CD14-positive monocyte (primary cell): ENCODE measurements at regions not wholly inside any gene's neighbourhood (a gene's known extent, or its start where the extent isn't known, plus 50 kb on each side); places are given as distances from the start of the nearest gene placed in this dataset.

Experiments
- DNase-seq, 3 donors: peaks; one replicate each; pipeline ENCODE4 v3.0.0-alpha.2; 2011 to 2022
- H2AFZ ChIP-seq: 2 replicates; pipeline ENCODE4 v1.6.0; 2012; ENCODE audit warnings: mild to moderate bottlenecking, low read depth, low read length, inconsistent platforms; ENCODE audit not compliant: insufficient read depth, poor library complexity, severe bottlenecking
- H3K27ac ChIP-seq, 2 donors: 1 replicate in 1 of 2; 2 replicates in 1 of 2; pipeline ENCODE4 v1.5.1; 2012 to 2013; ENCODE audit warnings: low read length in 2 of 2, control low read depth in 1 of 2, inconsistent platforms in 1 of 2, low read depth in 1 of 2, mild to moderate bottlenecking in 1 of 2
- H3K27me3 ChIP-seq, 2 donors: one replicate each; pipeline versions ENCODE4 v1.6.0 to v1.6.1; 2011 to 2013; ENCODE audit warnings: low read length in 2 of 2; ENCODE audit not compliant: control insufficient read depth in 2 of 2, insufficient read depth in 2 of 2
- H3K36me3 ChIP-seq, 2 donors: replicated peaks in 1 of 2; 1 replicate in 1 of 2; 2 replicates in 1 of 2; pipeline versions ENCODE4 v1.5.1 to v1.6.1; 2012 to 2013; ENCODE audit warnings: low read length in 2 of 2, control low read depth in 1 of 2, inconsistent platforms in 1 of 2, mild to moderate bottlenecking in 1 of 2; ENCODE audit not compliant: insufficient read depth in 2 of 2, control insufficient read depth in 1 of 2
- H3K4me1 ChIP-seq, 2 donors: 1 replicate in 1 of 2; 2 replicates in 1 of 2; pipeline versions ENCODE4 v1.5.1 to v1.6.1; 2012 to 2013; ENCODE audit warnings: low read length in 2 of 2, control low read depth in 1 of 2, inconsistent platforms in 1 of 2, mild to moderate bottlenecking in 1 of 2, moderate library complexity in 1 of 2; ENCODE audit not compliant: insufficient read depth in 2 of 2, control insufficient read depth in 1 of 2
- H3K4me2 ChIP-seq: replicated peaks from 2 replicates; pipeline ENCODE3; 2012; ENCODE audit warnings: low read length, moderate library complexity, mild to moderate bottlenecking; ENCODE audit not compliant: poor library complexity, severe bottlenecking; ENCODE audit errors: extremely low read depth
- H3K4me3 ChIP-seq, 3 experiments: fragments of 200-600 bp in 1 of 3; sonication (generic) in 1 of 3; replicated peaks in 1 of 3; 1 replicate in 2 of 3; 2 replicates in 1 of 3; pipeline ENCODE4 v1.5.1; 2011 to 2013; ENCODE audit warnings: low read length in 3 of 3, mild to moderate bottlenecking in 3 of 3, control low read depth in 2 of 3, low read depth in 2 of 3, inconsistent platforms in 1 of 3, moderate library complexity in 1 of 3
- H3K79me2 ChIP-seq: 2 replicates; pipeline ENCODE4 v1.6.0; 2012; ENCODE audit warnings: mild to moderate bottlenecking, control low read depth, inconsistent platforms, low read length, moderate library complexity; ENCODE audit not compliant: insufficient read depth
- H3K9ac ChIP-seq: 2 replicates; pipeline ENCODE4 v1.6.0; 2017; ENCODE audit warnings: low read length, mild to moderate bottlenecking; ENCODE audit not compliant: insufficient read depth, poor library complexity, severe bottlenecking
- H3K9me3 ChIP-seq, 2 donors: replicated peaks in 1 of 2; 1 replicate in 1 of 2; 2 replicates in 1 of 2; pipeline versions ENCODE4 v1.5.1 to v1.6.1; 2012 to 2013; ENCODE audit warnings: low read length in 2 of 2, control low read depth in 1 of 2; ENCODE audit not compliant: control insufficient read depth in 1 of 2, insufficient read depth in 1 of 2
- H4K20me1 ChIP-seq: 2 replicates; pipeline ENCODE4 v1.6.0; 2012; ENCODE audit warnings: mild to moderate bottlenecking, low read length, control low read depth, moderate library complexity; ENCODE audit not compliant: insufficient read depth
- H3K27ac Mint-ChIP-seq, 7 donors: one replicate each; pipeline ENCODE4 v1.8.0; 2020; ENCODE audit warnings: mild to moderate bottlenecking in 7 of 7, mixed read lengths in 7 of 7, moderate library complexity in 6 of 7, inconsistent platforms in 2 of 7
- H3K27me3 Mint-ChIP-seq, 3 donors: one replicate each; pipeline ENCODE4 v1.8.0; 2021 to 2022; ENCODE audit warnings: low read depth in 3 of 3, mild to moderate bottlenecking in 3 of 3, mixed read lengths in 3 of 3, moderate library complexity in 3 of 3, inconsistent platforms in 1 of 3
- H3K36me3 Mint-ChIP-seq, 2 donors: one replicate each; pipeline ENCODE4 v1.8.0; 2020; ENCODE audit warnings: mixed read lengths in 2 of 2, inconsistent platforms in 1 of 2, mild to moderate bottlenecking in 1 of 2
- H3K4me1 Mint-ChIP-seq: one replicate; pipeline ENCODE4 v1.8.0; 2020; ENCODE audit warnings: mild to moderate bottlenecking, mixed read lengths
- H3K4me3 Mint-ChIP-seq, 2 donors: one replicate each; pipeline ENCODE4 v1.8.0; 2020; ENCODE audit warnings: mild to moderate bottlenecking in 2 of 2, mixed read lengths in 2 of 2, moderate library complexity in 1 of 2
- H3K9me3 Mint-ChIP-seq, 7 donors: one replicate each; pipeline ENCODE4 v1.8.0; 2020 to 2022; ENCODE audit warnings: mixed read lengths in 7 of 7, mild to moderate bottlenecking in 6 of 7, moderate library complexity in 6 of 7, inconsistent platforms in 2 of 7
- WGBS: methylation state at CpG from one replicate; pipeline ENCODE4 v1.1.5; 2013; ENCODE audit warnings: missing lambda C conversion rate; ENCODE audit not compliant: insufficient coverage; 5-methylcytosine and 5-hydroxymethylcytosine counted together
- intact Hi-C, 2 donors: fragments of 100-400 bp; cut with micrococcal nuclease; formaldehyde crosslinking; loops; one replicate each; pipeline versions ENCODE4 v1.15.0 to v1.15.1; 2023
- TF ChIP-seq, protein P1 (sequence below): fragments of 200-600 bp; IDR thresholded peaks from one replicate; pipeline ENCODE4 v1.8.0; 2022; ENCODE audit warnings: antibody characterized with exemption, mild to moderate bottlenecking

DNA sequence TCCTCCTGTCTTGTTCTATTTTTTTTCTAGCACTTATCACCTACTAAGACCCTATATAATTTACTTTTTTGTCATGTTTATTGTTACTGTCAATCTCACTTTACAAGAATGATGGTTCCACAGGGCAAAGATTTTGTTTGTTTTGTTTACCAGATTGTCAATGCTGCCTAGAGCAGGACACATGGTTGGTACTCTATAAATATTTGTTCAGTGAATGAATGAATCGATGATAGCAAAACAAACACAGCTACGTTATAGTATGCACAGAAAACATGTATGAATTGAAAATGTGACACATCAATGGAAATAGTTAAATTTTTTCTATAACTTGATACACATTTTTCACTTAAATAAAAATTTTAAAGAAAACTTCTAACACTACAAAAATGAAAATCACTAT lies 67.1 kb upstream of the KRR1 start:
- Histone ChIP-seq H3K4me1 (no peaks in the 10 kb centered on the region), H3K9ac (no peak overlapping the region), H3K9me3 (no peaks in the 10 kb centered on the region), H4K20me1 (no peaks in the 10 kb centered on the region), H3K36me3 (no peaks in the 10 kb centered on the region), H3K4me2 (no peak overlapping the region), H3K27me3 (no peaks in the 10 kb centered on the region), H3K27ac (no peak overlapping the region), H3K79me2 (no peaks in the 10 kb centered on the region), H2AFZ (no peak overlapping the region), H3K4me3 (no peak overlapping the region)
- H3K4me3 Mint-ChIP-seq: no peak overlapping the region
- H3K27me3 Mint-ChIP-seq: peaks cover 0 to 2% (median 0%) of the 10 kb centered on the region in 3 donors
- intact Hi-C loops: no loop called here
- no peaks in the 10 kb centered on the region for H3K4me1 Mint-ChIP-seq
- no peak overlapping the region for H3K27ac Mint-ChIP-seq
- no peaks in the 10 kb centered on the region for H3K36me3 Mint-ChIP-seq
- peaks cover 0 to 2% (median 0%) of the 10 kb centered on the region in 7 donors for H3K9me3 Mint-ChIP-seq
- no peak for DNase-seq
- TF ChIP-seq, protein P1, sequence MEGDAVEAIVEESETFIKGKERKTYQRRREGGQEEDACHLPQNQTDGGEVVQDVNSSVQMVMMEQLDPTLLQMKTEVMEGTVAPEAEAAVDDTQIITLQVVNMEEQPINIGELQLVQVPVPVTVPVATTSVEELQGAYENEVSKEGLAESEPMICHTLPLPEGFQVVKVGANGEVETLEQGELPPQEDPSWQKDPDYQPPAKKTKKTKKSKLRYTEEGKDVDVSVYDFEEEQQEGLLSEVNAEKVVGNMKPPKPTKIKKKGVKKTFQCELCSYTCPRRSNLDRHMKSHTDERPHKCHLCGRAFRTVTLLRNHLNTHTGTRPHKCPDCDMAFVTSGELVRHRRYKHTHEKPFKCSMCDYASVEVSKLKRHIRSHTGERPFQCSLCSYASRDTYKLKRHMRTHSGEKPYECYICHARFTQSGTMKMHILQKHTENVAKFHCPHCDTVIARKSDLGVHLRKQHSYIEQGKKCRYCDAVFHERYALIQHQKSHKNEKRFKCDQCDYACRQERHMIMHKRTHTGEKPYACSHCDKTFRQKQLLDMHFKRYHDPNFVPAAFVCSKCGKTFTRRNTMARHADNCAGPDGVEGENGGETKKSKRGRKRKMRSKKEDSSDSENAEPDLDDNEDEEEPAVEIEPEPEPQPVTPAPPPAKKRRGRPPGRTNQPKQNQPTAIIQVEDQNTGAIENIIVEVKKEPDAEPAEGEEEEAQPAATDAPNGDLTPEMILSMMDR: no peak
- WGBS: no CpG with 5 or more reads among the region's 2 CpGs

DNA sequence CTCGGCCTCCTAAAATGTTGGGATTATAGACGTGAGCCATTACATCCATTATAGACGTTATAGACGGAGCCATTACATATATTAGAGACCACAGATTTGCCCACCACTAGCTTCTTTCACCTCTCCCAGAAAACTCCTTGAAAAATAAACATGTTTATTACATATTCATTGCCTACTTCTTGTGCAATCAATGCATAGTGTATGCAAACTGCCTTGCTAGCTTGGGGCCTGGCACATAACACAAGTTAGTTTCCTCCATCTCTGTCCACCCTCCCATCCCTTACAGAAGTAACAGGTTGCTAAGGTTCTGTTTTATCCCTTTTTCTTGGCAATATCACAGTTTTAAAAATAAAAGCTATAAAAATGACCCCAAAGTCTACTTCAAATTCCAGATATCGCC lies 66.4 kb upstream of the KRR1 start:
- WGBS: 94% methylated on average over 4 of the region's 5 CpGs
- H3K9me3 Mint-ChIP-seq: peaks cover 0 to 2% (median 0%) of the 10 kb centered on the region in 7 donors
- H3K27me3 ChIP-seq: no peaks in the 10 kb centered on the region
- H2AFZ ChIP-seq: no peak overlapping the region
- no peak overlapping the region for H3K27ac Mint-ChIP-seq
- peaks cover 0 to 3% (median 0%) of the 10 kb centered on the region in 3 donors for H3K27me3 Mint-ChIP-seq
- H3K36me3 Mint-ChIP-seq: no peaks in the 10 kb centered on the region
- intact Hi-C loops: no loop called here
- H3K4me3 ChIP-seq: no peak overlapping the region
- no peak overlapping the region for H3K4me3 Mint-ChIP-seq
- H3K4me2 ChIP-seq: no peak overlapping the region
- no peak overlapping the region for H3K27ac ChIP-seq
- no peaks in the 10 kb centered on the region for H4K20me1 ChIP-seq
- H3K4me1 Mint-ChIP-seq: no peaks in the 10 kb centered on the region
- no peaks in the 10 kb centered on the region for H3K79me2 ChIP-seq
- no peaks in the 10 kb centered on the region for H3K4me1 ChIP-seq
- H3K9me3 ChIP-seq: no peaks in the 10 kb centered on the region
- no peak overlapping the region for H3K9ac ChIP-seq
- no peaks in the 10 kb centered on the region for H3K36me3 ChIP-seq
- TF ChIP-seq, protein P1: no peak
- no peak for DNase-seq
